GM18861 (cell line): ENCODE measurements at regions not wholly inside any gene's neighbourhood (a gene's known extent, or its start where the extent isn't known, plus 50 kb on each side); places are given as distances from the start of the nearest gene placed in this dataset.
"Not testable (repeated sequence)": the region's sequence is repeated elsewhere in the genome, so short reads cannot be mapped to it uniquely, and the experiment has no call there.

Experiments used
- ATAC-seq: cut with Tn5 transposase; IDR thresholded peaks from one replicate; pipeline ENCODE4 v1.9.1; 2021; ENCODE audit not compliant: unreplicated experiment

DNA sequence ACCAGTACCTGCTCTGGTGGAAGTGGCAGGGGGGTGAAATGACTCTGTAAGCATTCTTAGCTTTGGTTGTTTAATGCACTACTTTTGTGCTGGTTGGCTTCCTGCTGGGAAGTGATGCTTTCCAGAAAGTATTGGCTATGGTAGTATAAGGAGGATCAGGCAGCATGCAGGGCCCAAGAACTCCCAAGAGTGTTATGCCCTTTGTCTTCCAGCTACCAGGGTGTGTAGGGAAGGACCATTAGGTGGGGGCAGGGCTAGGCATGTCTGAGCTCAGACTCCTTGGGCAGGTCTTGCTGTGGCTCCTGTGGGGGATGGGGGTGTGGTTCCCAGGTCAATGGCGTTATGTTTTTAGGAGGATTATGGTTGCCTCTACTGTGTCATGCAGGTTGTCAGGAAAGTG lies 135.8 kb upstream of the TRPC7 start:
- ATAC-seq: no peak

DNA sequence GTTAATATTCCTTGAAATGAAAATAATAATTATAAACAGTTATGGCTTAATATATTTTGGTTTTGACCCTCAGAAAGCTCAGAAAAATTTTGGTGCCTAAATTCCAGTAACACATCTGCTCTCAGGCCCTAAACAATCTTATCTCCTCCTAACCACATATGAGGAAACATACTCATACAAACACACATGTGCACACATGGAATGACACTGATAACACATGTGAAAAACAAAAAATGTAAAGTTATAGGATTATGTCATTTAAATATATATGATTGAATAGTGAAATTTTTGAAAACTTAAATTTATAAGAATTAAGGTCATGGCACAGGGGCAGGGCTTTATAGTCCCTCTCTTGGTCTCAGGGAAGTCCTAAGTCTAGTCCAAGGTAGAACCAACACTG lies 127.2 kb upstream of the TRPC7 start:
- no peak for ATAC-seq

DNA sequence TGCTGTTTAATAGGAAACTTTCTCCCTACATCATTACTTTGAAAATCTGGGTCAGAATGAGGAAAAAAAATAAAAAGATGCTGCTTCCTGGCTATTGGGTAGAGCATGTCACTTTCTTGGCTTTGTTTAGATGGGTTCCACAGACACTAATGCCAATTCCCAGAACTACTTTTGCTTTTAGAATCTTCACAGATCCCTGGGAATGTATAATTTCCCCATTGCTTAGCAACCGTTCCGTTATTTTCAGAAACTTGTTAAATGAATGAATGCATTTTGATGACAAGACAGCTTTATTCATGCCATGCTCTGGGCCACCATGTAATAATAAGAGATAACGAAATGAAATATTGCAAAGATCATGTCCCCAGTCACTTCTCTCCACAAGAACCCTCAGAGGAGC lies 126.5 kb upstream of the TRPC7 start:
- ATAC-seq: no peak

DNA sequence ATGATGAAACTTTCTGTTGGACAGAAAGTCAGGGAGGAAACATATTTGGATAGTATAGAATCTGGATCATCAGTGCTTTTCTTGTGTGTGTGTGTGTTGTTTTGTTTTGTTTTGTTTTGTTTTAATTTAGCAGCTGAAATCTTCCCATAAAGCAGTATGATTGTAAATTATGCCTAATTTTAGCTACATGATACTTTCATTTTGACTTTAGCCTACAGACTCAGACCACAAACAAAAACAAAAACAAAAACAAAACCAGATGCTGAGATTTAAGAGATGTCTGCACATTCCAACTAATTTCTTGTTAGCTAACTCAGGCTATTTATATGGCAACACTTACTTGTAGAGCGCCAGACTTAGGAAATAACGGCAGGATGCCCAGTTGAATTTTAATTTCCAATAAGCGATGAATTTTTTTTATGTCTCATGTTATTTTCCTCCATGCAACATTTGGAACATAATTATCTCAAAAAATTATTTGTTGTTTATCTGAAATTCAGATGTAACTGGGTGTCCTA lies 119.5 kb upstream of the TRPC7 start:
- no peak for ATAC-seq

DNA sequence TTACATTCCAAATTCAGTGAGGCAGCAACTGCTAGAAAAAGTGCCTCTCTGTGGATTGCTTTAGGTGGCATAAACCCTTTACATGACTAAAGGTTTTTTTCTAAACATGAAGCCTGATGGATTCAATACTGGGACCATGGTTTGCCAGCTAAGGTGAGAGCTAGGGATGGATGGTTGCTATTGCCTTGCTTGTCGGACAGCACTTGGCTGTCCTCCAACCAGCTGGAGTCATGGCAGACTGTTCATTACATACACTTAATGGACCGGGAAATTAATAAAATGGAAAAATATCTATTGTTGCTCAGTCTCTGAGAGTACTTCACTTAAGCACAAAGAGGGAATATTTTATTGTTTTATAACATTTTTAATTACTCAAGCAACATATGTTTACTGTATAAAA lies 116.9 kb upstream of the TRPC7 start:
- ATAC-seq: no peak

DNA sequence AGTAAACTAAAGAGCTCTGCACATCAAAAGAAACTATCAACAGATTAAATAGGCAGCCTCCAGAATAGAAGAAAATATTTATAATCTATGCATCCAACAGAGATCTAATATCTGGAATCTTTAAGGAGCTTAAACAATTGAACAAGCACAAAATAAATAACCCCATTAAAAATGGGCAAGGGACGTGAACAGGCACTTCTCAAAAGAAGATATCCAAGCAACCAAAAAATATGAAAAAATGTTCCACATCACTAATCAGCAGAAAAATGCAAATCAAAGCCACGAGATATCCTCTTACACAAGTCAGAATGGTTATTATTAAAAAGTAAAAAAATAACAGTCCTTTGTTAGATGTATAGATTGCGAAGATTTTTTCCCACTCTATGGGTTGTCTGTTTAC lies 109.1 kb upstream of the TRPC7 start:
- no peak for ATAC-seq

DNA sequence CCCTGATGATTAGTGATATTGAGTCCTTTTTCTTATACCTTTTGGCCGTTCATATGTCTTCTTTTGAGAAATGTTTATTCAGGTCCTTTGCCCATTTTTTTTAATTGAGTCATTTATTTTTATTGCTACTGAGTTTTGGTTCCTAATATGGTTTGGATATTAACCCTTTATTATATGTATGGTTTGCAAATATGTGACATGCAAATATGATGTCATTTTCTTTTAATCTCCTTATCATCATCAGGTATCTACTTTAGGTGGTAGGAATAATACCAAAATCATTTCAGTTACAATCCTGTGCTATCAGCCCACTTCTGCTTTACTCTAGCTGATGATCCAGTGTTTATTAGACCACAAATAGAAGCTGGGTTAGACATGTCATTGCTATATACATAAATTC lies 102.3 kb upstream of the TRPC7 start:
- ATAC-seq: no peak

DNA sequence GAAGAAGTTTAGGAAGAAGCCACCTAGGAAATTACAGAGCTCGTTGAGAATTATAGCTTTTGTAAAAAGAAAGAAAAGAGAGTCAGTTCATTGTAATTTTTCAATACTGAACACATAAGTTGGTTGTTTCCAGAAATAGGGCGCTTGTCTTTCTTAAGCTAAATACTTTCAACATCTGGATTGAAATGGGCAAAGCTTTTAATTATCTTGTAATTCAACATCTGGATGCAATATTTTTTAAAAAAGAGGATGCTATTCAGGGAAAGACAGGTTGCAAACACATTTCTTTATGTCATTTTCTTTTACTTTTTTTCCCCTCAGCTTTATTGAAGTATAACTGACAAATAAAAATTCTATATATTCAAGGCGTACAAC lies 100.7 kb upstream of the TRPC7 start:
- no peak for ATAC-seq

DNA sequence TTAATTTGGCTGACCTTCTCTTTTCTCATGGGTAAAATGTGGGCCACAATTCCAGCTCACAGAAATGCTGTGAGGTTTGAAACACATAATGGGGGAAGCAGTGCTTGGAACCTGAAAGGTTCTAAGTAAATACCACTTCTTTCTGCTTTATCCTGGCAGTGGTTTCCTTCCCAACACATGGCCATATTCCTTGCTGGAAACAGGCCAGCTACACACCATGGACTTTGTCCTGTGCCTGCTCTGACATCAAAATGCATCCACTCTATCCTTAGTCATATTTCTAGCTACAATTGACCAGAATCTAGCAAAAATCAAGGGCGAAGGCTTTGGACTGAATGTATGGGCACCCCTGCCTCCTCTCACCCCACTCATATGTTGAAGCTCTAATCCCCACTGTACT lies 93.1 kb upstream of the TRPC7 start:
- no peak for ATAC-seq

DNA sequence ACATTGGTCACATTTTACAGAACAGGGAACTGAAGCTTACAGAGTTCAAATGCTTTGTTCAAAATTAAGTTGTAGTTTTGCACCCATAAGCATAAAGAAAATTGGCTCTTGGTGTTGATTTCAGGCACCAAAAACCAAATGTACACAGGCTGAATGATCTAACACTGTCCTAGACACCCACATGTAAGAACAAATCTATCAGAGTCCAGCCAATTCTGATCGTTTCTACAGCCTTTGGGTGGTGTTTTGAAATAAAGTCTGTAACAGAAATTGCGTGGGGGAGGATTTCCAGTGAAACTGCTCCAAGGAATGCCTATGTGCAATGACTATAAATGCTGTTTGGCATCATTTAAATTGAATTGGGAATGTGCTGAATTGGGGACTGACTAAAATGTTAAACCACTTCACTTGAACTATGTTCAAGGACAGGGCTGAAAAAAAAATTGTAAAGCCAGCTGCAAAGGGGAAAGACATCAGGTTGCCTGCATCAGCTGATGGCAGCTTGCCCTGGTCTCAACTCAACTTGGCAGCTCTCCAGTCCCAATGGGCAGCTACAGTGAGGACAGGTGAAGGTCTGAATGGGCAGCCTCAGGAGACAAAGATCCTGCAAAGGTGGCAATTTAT lies 92.2 kb upstream of the TRPC7 start:
- ATAC-seq: no peak

DNA sequence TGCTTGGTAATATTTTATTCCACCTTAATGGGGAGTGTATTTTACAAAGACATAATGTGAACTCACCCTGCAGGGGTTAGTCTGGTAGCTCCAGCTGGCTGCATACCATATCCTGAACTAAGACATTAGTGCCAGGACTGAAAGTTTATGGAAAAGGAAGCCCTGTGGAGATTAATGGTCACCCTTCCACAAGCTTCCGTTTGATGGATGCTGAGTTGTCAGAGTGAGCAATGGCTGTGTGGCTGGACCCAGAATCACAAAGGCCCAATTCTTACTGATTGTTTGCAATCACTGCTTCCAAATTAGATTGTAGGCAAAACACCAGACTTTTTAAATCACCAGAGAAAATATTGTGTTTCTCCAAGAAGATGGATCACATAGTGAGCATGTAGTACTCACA lies 90.1 kb upstream of the TRPC7 start:
- no peak for ATAC-seq

DNA sequence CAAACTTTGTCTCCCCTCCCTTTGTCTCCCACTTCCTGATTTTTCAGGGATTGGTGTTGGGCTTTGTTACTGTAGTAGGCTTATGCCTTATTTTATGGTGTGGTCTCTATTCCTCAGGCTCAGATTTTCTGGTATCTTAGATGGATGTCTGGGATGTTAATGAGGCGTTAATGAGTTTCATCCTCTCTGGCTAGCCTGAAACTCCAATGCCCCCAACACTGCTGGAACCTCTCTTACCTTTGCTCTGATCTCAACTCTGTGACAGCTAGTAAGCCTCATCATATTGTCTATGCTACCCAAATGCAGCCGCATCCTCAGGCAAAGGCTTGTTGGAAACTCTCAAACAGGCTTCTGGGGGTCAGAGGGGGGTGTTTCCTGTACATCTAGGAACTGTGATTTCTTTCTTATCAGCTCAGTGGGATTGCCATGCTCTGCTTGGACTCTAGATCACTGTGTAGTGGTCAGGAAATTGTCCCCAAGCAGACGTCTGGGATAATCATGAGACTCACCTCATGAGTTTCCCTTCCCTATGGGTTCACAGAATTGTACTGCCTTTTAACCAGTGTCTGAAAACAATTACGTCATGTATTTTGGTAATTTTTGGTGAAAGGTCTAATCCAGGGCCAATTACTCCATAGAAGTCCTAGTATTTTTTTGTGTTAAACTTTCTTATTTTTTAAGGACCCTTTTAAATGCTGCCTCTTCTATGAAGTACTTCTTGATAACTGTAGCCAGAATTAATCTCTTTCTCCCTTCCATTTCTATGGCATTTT lies 88.8 kb upstream of the TRPC7 start:
- ATAC-seq: no peak

DNA sequence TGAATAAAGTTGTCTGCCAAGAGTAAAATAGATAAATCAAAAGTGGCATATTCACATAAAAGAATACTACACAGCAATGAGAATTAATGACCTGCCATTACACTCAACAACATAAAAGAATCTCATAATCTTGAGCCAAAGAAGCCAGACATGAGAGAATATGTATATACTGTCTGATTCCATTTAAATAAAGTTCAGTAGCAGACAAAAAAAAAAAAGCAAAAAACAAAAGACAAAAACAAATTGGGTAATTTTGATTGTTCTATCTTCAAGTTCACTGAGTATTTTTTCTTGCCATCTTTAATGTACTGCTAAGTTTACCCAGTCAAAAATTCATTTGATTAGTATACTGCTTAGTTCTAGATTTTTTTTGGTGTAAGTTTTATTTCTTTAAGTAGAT lies 87.9 kb upstream of the TRPC7 start:
- ATAC-seq: no peak

DNA sequence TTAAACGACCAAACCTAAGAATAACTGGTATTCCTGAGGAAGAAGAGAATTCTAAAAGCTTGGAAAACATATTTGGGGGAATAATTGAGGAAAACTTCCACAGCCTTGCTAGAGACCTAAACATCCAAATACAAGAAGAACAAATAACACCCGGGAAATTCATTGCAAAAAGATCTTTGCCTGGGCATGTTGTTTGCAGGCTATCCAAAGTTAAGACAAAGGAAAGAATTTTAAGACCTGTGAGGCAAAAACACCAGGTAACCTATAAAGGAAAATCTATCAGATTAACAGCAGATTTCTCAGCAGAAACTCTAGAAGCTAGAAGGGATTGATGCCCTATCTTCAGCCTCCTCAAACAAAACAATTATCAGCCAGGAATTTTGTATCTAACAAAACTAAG lies 82.2 kb upstream of the TRPC7 start:
- ATAC-seq: not testable (repeated sequence)

DNA sequence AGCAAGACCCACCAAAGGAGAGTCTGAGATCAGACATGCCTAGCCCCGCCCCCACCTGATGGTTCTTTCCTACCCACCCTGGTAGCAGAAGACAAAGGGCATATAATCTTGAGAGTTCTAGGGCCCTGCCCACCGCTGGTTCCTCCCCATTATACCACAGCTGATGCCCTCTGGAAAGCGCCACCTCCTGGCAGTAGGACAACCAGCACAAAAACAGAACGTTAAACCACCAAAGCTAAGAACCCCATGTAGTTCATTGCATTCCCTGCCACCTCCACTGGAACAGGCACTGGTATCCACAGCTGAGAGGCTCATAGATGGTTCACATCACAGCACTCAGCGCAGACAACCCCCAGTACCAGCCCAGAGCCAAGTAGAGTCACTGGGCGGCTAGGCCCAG lies 81.2 kb upstream of the TRPC7 start:
- no peak for ATAC-seq

DNA sequence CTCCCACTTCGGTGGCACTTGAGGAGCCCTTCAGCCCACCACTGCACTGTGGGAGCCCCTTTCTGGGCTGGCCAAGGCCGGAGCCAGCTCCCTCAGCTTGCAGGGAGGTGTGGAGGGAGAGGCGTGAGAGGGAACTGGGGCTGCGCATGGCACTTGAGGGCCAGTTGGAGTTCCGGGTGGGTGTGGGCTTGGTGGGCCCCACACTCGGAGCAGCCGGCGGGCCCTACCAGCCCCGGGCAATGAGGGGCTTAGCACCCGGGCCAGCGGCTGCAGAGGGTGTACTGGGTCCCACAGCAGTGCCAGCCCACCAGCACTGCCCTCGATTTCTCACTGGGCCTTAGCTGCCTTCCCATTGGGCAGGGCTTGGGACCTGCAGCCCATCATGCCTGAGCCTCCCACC lies 78.8 kb upstream of the TRPC7 start:
- not testable (repeated sequence) for ATAC-seq

DNA sequence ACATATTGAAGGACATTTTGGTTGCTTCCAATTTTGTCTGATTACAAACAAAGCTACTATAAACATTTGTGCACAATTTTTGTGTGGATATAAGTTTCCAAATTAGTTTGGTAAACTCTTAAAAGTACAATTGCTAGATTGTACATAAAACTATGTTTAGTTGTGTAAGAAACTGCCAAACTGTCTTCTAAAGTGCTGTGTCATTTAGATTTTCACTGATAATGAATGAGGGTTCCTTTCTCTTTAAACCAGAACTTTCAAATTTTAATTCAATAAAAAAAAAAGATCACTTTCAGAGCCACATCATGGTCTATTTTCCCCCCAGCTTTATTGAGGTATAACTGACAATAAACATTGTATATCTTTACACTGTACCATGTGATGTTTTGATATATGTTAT lies 74.0 kb upstream of the TRPC7 start:
- no peak for ATAC-seq

DNA sequence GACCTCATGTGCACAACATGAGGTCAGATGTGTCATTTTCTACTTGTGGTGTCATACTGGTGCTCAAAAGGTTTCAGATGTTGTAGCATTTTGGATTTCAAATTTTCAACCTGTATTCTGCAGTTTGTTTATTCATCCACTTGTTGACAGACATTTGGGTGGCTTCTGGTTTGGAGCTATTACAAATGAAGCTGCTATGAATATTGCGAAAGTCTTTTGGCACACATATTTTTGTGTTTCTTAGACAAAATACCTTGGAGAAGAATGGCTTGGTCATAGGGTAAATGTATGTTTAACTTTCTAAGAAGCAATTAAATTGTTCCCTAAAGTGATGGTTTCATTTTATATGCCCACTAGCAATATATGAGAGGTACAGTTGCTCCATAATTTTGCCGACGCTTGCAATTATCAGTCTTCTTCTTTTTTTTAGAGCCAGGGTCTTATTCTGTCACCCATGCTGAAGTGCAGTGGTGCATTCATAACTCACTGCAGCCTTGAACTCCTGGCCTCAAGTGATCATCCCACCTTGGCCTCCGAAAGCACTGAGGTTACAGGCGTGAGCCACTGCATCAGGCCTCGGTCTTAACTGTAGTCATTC lies 70.7 kb upstream of the TRPC7 start:
- ATAC-seq: no peak

DNA sequence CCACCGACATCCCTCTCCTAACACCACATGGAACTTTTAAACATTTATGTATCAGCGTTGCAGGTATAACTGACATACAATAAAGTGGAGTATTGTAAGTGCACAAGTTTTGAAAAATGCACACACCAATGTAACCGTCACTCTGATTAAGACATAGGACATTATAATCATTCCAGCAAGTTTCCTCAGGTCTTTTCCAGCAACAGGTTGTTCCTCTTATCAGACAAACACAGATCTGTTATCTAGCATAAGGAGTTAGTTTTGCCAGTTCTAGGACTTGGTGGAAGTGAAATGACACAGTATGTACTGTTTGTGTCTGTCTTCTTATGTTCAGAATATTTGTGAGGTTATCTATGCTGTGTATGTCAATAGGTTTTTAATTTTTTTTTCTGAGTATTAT lies 69.5 kb upstream of the TRPC7 start:
- ATAC-seq: no peak

DNA sequence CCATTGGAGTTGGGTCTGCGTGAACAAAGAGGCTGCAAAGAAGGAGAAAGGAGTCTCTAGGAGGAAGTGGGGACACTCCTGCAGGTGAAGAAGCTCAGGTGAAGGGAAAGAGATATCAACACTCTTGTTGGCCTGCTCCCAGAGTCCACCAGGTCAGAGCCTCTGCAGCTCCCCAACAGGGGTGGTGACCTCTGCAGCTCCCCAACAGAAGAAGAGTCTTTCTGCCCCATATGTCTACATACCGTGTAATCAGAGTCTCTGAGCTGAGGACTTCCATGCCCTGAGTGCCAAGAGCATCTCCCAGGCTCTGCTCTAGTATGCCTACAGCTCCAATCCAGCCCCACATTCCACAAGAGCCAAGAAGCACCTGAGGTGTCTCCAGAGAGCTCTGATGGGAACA lies 67.4 kb upstream of the TRPC7 start:
- no peak for ATAC-seq

DNA sequence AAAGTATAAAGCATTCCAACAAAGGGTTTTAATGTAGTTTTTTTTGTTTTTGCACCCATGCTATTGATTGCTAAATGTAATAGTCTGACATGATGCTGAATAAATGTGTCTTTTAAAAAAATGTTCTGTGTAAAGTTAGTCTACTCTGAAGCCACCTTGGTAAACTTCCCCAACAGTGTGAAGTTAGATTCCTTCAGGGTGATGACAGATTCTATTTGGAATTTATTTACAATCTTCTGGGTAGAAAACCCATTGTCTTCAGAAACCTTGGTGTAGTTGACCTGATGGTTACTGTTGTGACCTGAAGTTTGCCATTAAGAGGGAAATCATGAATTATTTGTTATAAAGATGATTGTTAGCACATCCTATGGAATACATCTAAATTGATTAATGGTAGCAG lies 64.7 kb upstream of the TRPC7 start:
- no peak for ATAC-seq

DNA sequence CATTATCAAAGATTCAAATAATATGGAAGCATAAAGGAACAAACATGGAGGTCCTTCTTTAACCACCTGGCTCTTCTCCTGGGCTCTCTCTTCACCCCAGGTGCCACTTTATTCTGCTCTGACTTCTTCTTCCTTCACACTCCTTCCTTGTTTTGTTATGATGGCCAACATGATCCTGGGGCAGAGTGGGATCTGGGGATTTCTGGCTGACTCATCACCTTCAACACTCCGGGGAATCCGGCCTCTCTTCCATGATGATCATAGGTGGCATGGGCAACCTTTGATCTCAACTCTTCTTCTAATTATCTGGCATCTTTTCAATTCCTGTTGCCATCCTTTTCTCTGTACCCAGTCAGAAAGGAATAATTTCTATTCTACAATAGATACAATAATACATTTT lies 62.1 kb upstream of the TRPC7 start:
- ATAC-seq: no peak
